Activated CD4-positive, alpha-beta T cell treated with anti-CD3 and anti-CD28 coated beads, Interleukin-2, amount 10 ng/mL, durations not matched to agents 24 days and 14 days (primary cell): ENCODE measurements at regions not wholly inside any gene's neighbourhood (a gene's known extent, or its start where the extent isn't known, plus 50 kb on each side); places are given as distances from the start of the nearest gene placed in this dataset.

Experiments used
- DNase-seq: peaks from one replicate; pipeline ENCODE4 v3.0.0; 2022
- H3K27ac Mint-ChIP-seq: one replicate; pipeline ENCODE4 v1.8.0; 2022; ENCODE audit warnings: mild to moderate bottlenecking, mixed read lengths
- H3K27me3 Mint-ChIP-seq: one replicate; pipeline ENCODE4 v1.8.0; 2022; ENCODE audit warnings: mixed read lengths
- H3K36me3 Mint-ChIP-seq: one replicate; pipeline ENCODE4 v1.8.0; 2022; ENCODE audit warnings: low read depth, mild to moderate bottlenecking, mixed read lengths
- H3K4me1 Mint-ChIP-seq: one replicate; pipeline ENCODE4 v1.8.0; 2021; ENCODE audit warnings: mixed read lengths
- H3K4me3 Mint-ChIP-seq: one replicate; pipeline ENCODE4 v1.8.0; 2022; ENCODE audit warnings: mild to moderate bottlenecking, moderate library complexity, mixed read lengths
- H3K9me3 Mint-ChIP-seq: one replicate; pipeline ENCODE4 v1.8.0; 2021; ENCODE audit warnings: mixed read lengths
- intact Hi-C: fragments of 100-400 bp; cut with micrococcal nuclease; formaldehyde crosslinking; loops from one replicate; pipeline ENCODE4 v1.15.1; 2023

GRCh38 chr17:21528031-21528695 is 152.0 kb downstream of the KCNJ12 start:
- Mint-ChIP-seq H3K4me3 (no peak overlapping the region), H3K27me3 (peaks cover 1% of the 10 kb centered on the region), H3K4me1 (peaks cover 8% of the 10 kb centered on the region), H3K9me3 (no peaks in the 10 kb centered on the region), H3K36me3 (no peaks in the 10 kb centered on the region), H3K27ac (no peak overlapping the region)
- intact Hi-C loops: no loop called here
- no peak for DNase-seq

GRCh38 chr17:21530311-21530710 is 154.2 kb downstream of the KCNJ12 start:
- no peak overlapping the region for H3K27ac Mint-ChIP-seq
- intact Hi-C loops: no loop called here
- H3K9me3 Mint-ChIP-seq: no peaks in the 10 kb centered on the region
- H3K4me3 Mint-ChIP-seq: no peak overlapping the region
- peaks cover 12% of the 10 kb centered on the region for H3K4me1 Mint-ChIP-seq
- DNase-seq: no peak
- H3K36me3 Mint-ChIP-seq: peaks cover 12% of the 10 kb centered on the region
- no peaks in the 10 kb centered on the region for H3K27me3 Mint-ChIP-seq

- Mint-ChIP-seq H3K27me3 (no peaks in the 10 kb centered on the region), H3K4me3 (no peak overlapping the region), H3K36me3 (peaks cover 15% of the 10 kb centered on the region), H3K27ac (no peak overlapping the region), H3K4me1 (peaks cover 12% of the 10 kb centered on the region), H3K9me3 (peaks cover under 1% of the 10 kb centered on the region)
- intact Hi-C loops: no loop called here
- no peak for DNase-seq
These were observed 154.7 kb downstream of the KCNJ12 start for GRCh38 chr17:21530841-21531240.

GRCh38 chr17:21532763-21533385 is 156.7 kb downstream of the KCNJ12 start:
- Mint-ChIP-seq H3K4me3 (peak overlapping the region; percentile 2), H3K36me3 (peaks cover 24% of the 10 kb centered on the region), H3K27me3 (no peaks in the 10 kb centered on the region), H3K27ac (no peak overlapping the region), H3K9me3 (peaks cover 15% of the 10 kb centered on the region), H3K4me1 (peaks cover 15% of the 10 kb centered on the region)
- intact Hi-C loops: no loop called here
- no peak for DNase-seq

GRCh38 chr17:21535686-21536375 is 156.5 kb upstream of the KCNJ18 start:
- Mint-ChIP-seq H3K27ac (no peak overlapping the region), H3K4me1 (peaks cover 26% of the 10 kb centered on the region), H3K36me3 (peaks cover 24% of the 10 kb centered on the region), H3K27me3 (no peaks in the 10 kb centered on the region), H3K4me3 (no peak overlapping the region), H3K9me3 (peaks cover 15% of the 10 kb centered on the region)
- intact Hi-C loops: no loop called here
- DNase-seq: no peak

GRCh38 chr17:21537302-21537701 is 155.0 kb upstream of the KCNJ18 start:
- H3K4me3 Mint-ChIP-seq: no peak overlapping the region
- H3K9me3 Mint-ChIP-seq: peaks cover 15% of the 10 kb centered on the region
- no peak for DNase-seq
- H3K27me3 Mint-ChIP-seq: no peaks in the 10 kb centered on the region
- H3K27ac Mint-ChIP-seq: no peak overlapping the region
- intact Hi-C loops: no loop called here
- peaks cover 24% of the 10 kb centered on the region for H3K4me1 Mint-ChIP-seq
- H3K36me3 Mint-ChIP-seq: peaks cover 26% of the 10 kb centered on the region

GRCh38 chr17:21538615-21539014 is 153.7 kb upstream of the KCNJ18 start:
- Mint-ChIP-seq H3K4me3 (no peak overlapping the region), H3K27me3 (no peaks in the 10 kb centered on the region), H3K4me1 (peaks cover 14% of the 10 kb centered on the region), H3K36me3 (peaks cover 29% of the 10 kb centered on the region), H3K9me3 (peaks cover 15% of the 10 kb centered on the region), H3K27ac (no peak overlapping the region)
- intact Hi-C loops: loop anchor here (1.0 kb wide), 1 partner anchor 11 kb away; no protein-coding TSS in a partner anchor
- no peak for DNase-seq

- H3K27me3 Mint-ChIP-seq: no peaks in the 10 kb centered on the region
- intact Hi-C loops: no loop called here
- no peak for DNase-seq
- no peak overlapping the region for H3K4me3 Mint-ChIP-seq
- H3K9me3 Mint-ChIP-seq: peaks cover 15% of the 10 kb centered on the region
- H3K4me1 Mint-ChIP-seq: peaks cover 14% of the 10 kb centered on the region
- no peak overlapping the region for H3K27ac Mint-ChIP-seq
- H3K36me3 Mint-ChIP-seq: peaks cover 31% of the 10 kb centered on the region
These were observed 153.2 kb upstream of the KCNJ18 start for GRCh38 chr17:21539146-21539545.

GRCh38 chr17:21540502-21540901 is 151.8 kb upstream of the KCNJ18 start:
- Mint-ChIP-seq H3K36me3 (peaks cover 21% of the 10 kb centered on the region), H3K27me3 (no peaks in the 10 kb centered on the region), H3K4me1 (peaks cover 14% of the 10 kb centered on the region), H3K27ac (no peak overlapping the region), H3K4me3 (no peak overlapping the region), H3K9me3 (peaks cover 15% of the 10 kb centered on the region)
- DNase-seq: no peak
- intact Hi-C loops: no loop called here

- H3K27me3 Mint-ChIP-seq: no peaks in the 10 kb centered on the region
- peak; percentile 43 for DNase-seq
- H3K4me3 Mint-ChIP-seq: no peak overlapping the region
- peaks cover 11% of the 10 kb centered on the region for H3K4me1 Mint-ChIP-seq
- H3K9me3 Mint-ChIP-seq: peaks cover 6% of the 10 kb centered on the region
- peaks cover 18% of the 10 kb centered on the region for H3K36me3 Mint-ChIP-seq
- intact Hi-C loops: no loop called here
- no peak overlapping the region for H3K27ac Mint-ChIP-seq
These were observed 150.3 kb upstream of the KCNJ18 start for GRCh38 chr17:21542070-21542469.

- Mint-ChIP-seq H3K36me3 (peaks cover 13% of the 10 kb centered on the region), H3K27me3 (no peaks in the 10 kb centered on the region), H3K4me1 (peaks cover 12% of the 10 kb centered on the region)
These were observed 149.3 kb upstream of the KCNJ18 start for GRCh38 chr17:21542991-21543390.

GRCh38 chr17:21545064-21545463 is 147.3 kb upstream of the KCNJ18 start:
- no peak for DNase-seq
- Mint-ChIP-seq H3K9me3 (peaks cover 4% of the 10 kb centered on the region), H3K36me3 (peaks cover 22% of the 10 kb centered on the region), H3K4me3 (no peak overlapping the region), H3K27me3 (peaks cover 4% of the 10 kb centered on the region), H3K4me1 (peaks cover 18% of the 10 kb centered on the region), H3K27ac (no peak overlapping the region)
- intact Hi-C loops: no loop called here

More at GRCh38 chr17:21542991-21543390, 149.3 kb upstream of the KCNJ18 start:
- Mint-ChIP-seq H3K9me3 (no peaks in the 10 kb centered on the region), H3K4me3 (no peak overlapping the region), H3K27ac (no peak overlapping the region)
- DNase-seq: no peak
- intact Hi-C loops: no loop called here

GRCh38 chr17:21548236-21548635 is 144.1 kb upstream of the KCNJ18 start:
- Mint-ChIP-seq H3K27me3 (peaks cover 11% of the 10 kb centered on the region), H3K4me3 (no peak overlapping the region), H3K27ac (no peak overlapping the region), H3K9me3 (peaks cover 4% of the 10 kb centered on the region), H3K4me1 (peaks cover 24% of the 10 kb centered on the region), H3K36me3 (peaks cover 21% of the 10 kb centered on the region)
- intact Hi-C loops: no loop called here
- DNase-seq: no peak

- H3K9me3 Mint-ChIP-seq: peaks cover 4% of the 10 kb centered on the region
- H3K27ac Mint-ChIP-seq: peak overlapping the region; percentile 68
- peak overlapping the region; percentile 92 for H3K4me3 Mint-ChIP-seq
- peaks cover 14% of the 10 kb centered on the region for H3K27me3 Mint-ChIP-seq
- H3K36me3 Mint-ChIP-seq: peaks cover 19% of the 10 kb centered on the region
- H3K4me1 Mint-ChIP-seq: peaks cover 24% of the 10 kb centered on the region
- no peak for DNase-seq
- intact Hi-C loops: loop anchor here (1.0 kb wide), 1 partner anchor 11 kb away; no protein-coding TSS in a partner anchor
These were observed 143.1 kb upstream of the KCNJ18 start for GRCh38 chr17:21549107-21549687.
